ENCODE measurements at regions not wholly inside any gene's neighbourhood (a gene's known extent, or its start where the extent isn't known, plus 50 kb on each side); places are given as distances from the start of the nearest gene placed in this dataset.
"Not testable (repeated sequence)": the region's sequence is repeated elsewhere in the genome, so short reads cannot be mapped to it uniquely, and the experiment has no call there.

- ChIA-PET POLR2A (ENCODE audit: low non-redundant PET) (no interaction called here), CTCF (interaction anchor here (0.7 kb wide), 1 partner anchor 102 kb away, joined by 4 read pairs; no protein-coding TSS in a partner anchor)
- TF ChIP-seq CTCF (conservative IDR thresholded peaks at IDR 0.05; ENCODE audit: low read depth): no peak
- DNase-seq (ENCODE audit: low spot score): no peak
- no peak overlapping the region for H3K27ac ChIP-seq
Measured at GRCh38 chr6:49300911-49301310, 162.1 kb downstream of the MMUT start.

GRCh38 chr6:49300443-49300842 lies 162.6 kb downstream of the MMUT start:
- no peak for TF ChIP-seq CTCF (conservative IDR thresholded peaks at IDR 0.05; ENCODE audit: low read depth)
- CTCF ChIA-PET: interaction anchor here (0.7 kb wide), 1 partner anchor 103 kb away, joined by 4 read pairs; no protein-coding TSS in a partner anchor
- DNase-seq (ENCODE audit: low spot score): no peak
- H3K27ac ChIP-seq: no peak overlapping the region
- POLR2A ChIA-PET (ENCODE audit: low non-redundant PET): no interaction called here

DNA sequence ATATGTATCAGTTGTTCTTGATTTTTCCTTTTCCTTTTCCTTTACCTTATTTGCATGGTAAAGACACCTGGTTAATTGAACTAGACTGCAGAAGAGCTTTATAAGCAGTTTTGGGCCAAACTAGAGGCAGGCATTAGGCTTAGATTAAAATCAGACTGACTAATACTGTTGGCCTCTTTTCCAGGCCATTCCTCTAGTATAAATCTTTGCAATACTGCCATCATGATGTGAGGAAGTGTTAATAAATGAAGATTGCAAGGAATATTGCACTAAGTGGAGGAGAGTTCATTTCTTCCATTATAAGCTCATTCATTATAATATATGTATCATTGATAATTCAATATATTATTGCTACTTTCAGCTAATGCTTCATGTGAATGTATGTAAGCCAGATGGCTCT lies 163.8 kb downstream of the MMUT start:
- DNase-seq (ENCODE audit: low spot score): no peak
- ChIA-PET CTCF (no interaction called here), POLR2A (ENCODE audit: low non-redundant PET) (no interaction called here)
- no peak overlapping the region for H3K27ac ChIP-seq
- TF ChIP-seq CTCF (conservative IDR thresholded peaks at IDR 0.05; ENCODE audit: low read depth): no peak

DNA sequence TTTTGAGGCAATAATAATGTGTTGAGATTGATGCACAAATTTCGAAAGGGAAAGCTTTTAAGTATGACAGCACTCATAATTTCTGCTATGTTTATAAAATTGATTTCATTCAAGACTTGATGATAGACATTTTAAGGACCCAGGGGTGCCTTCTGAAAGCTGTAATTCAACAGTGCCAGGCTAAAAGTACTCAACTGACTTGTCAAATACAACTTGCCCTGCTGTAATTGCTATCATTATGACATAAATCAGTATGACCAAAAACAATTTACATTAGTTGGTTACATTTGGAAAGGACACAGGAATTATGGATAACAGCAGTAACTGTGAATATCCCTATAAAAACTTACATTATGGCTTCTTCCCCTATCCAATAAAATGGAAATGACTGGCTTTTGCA lies 178.9 kb downstream of the MMUT start:
- TF ChIP-seq CTCF (conservative IDR thresholded peaks at IDR 0.05; ENCODE audit: low read depth): no peak
- POLR2A ChIA-PET (ENCODE audit: low non-redundant PET): no interaction called here
- H3K27ac ChIP-seq: no peak overlapping the region
- no peak for DNase-seq (ENCODE audit: low spot score)
- CTCF ChIA-PET: interaction anchor here (0.7 kb wide), 2 partner anchors 233 to 1530 kb away, joined by 3 read pairs; no protein-coding TSS in a partner anchor

- DNase-seq (ENCODE audit: low spot score); H3K27ac ChIP-seq; CTCF ChIA-PET; POLR2A ChIA-PET (ENCODE audit: low non-redundant PET): not testable (repeated sequence)
Measured at GRCh38 chr6:49274809-49275769, 188.0 kb downstream of the MMUT start.

- DNase-seq (ENCODE audit: low spot score): peak; percentile 36
- POLR2A ChIA-PET (ENCODE audit: low non-redundant PET): no interaction called here
- TF ChIP-seq CTCF (conservative IDR thresholded peaks at IDR 0.05; ENCODE audit: low read depth): no peak
- CTCF ChIA-PET: no interaction called here
- H3K27ac ChIP-seq: peak overlapping the region; percentile 47
Measured at GRCh38 chr6:49269190-49269589, 193.9 kb downstream of the MMUT start.

- H3K27ac ChIP-seq: peak overlapping the region; percentile 61
- TF ChIP-seq CTCF (conservative IDR thresholded peaks at IDR 0.05; ENCODE audit: low read depth): no peak
- DNase-seq (ENCODE audit: low spot score): peak; percentile 3
- ChIA-PET CTCF (no interaction called here), POLR2A (ENCODE audit: low non-redundant PET) (no interaction called here)
Measured at GRCh38 chr6:49264909-49265308, 198.1 kb downstream of the MMUT start.

All from RWPE1 (cell line).